Lung (tissue), 11 donors: ENCODE measurements at regions not wholly inside any gene's neighbourhood (a gene's known extent, or its start where the extent isn't known, plus 50 kb on each side); places are given as distances from the start of the nearest gene placed in this dataset.
"Not testable (repeated sequence)": the region's sequence is repeated elsewhere in the genome, so short reads cannot be mapped to it uniquely, and the experiment has no call there.

ENCODE experiments used
- ATAC-seq: fragments of 200-7000 bp; cut with Tn5 transposase; one replicate; pipeline ENCODE4 v1.9.1; 2020; ENCODE audit warnings: moderate number of reproducible peaks; ENCODE audit not compliant: insufficient read depth, low FRiP score
- DNase-seq, 3 donors: peaks; one replicate each; pipeline ENCODE4 v3.0.0-alpha.2; 2013 to 2017
- H3K27ac ChIP-seq, 2 donors: one replicate each; pipeline ENCODE4 v1.5.1; 2013; ENCODE audit warnings: mild to moderate bottlenecking in 2 of 2, moderate library complexity in 2 of 2, control low read depth in 1 of 2, inconsistent platforms in 1 of 2, low read depth in 1 of 2, low read length in 1 of 2
- H3K27me3 ChIP-seq, 3 donors: one replicate each; pipeline ENCODE4 v1.5.1; 2013; ENCODE audit warnings: low read length in 2 of 3; ENCODE audit not compliant: control insufficient read depth in 3 of 3, insufficient read depth in 3 of 3
- H3K36me3 ChIP-seq, 4 donors: one replicate each; pipeline ENCODE4 v1.5.1; 2013; ENCODE audit warnings: low read length in 4 of 4, mild to moderate bottlenecking in 1 of 4, moderate library complexity in 1 of 4; ENCODE audit not compliant: control insufficient read depth in 4 of 4, insufficient read depth in 4 of 4
- H3K4me1 ChIP-seq, 5 donors: one replicate each; pipeline ENCODE4 v1.5.1; 2013; ENCODE audit warnings: low read length in 5 of 5, mild to moderate bottlenecking in 2 of 5, moderate library complexity in 1 of 5; ENCODE audit not compliant: control insufficient read depth in 5 of 5, insufficient read depth in 5 of 5
- H3K4me3 ChIP-seq: one replicate; pipeline ENCODE4 v1.5.1; 2013; ENCODE audit warnings: mild to moderate bottlenecking, control low read depth, moderate library complexity
- H3K9ac ChIP-seq, 2 donors: one replicate each; pipeline ENCODE4 v1.5.1; 2013; ENCODE audit warnings: low read length in 2 of 2, control low read depth in 1 of 2; ENCODE audit not compliant: insufficient read depth in 1 of 2
- H3K9me3 ChIP-seq, 4 donors: one replicate each; pipeline ENCODE4 v1.5.1; 2013; ENCODE audit warnings: low read length in 3 of 4, mild to moderate bottlenecking in 1 of 4, moderate library complexity in 1 of 4; ENCODE audit not compliant: control insufficient read depth in 4 of 4, insufficient read depth in 3 of 4
- WGBS, 2 donors: extraction: QIAGEN DNeasy Blood & Tissue Kit; methylation state at CpG; one replicate each; pipeline ENCODE4 v1.1.7; 2013; 5-methylcytosine and 5-hydroxymethylcytosine counted together
- TF ChIP-seq, protein P1 (sequence below): IDR thresholded peaks from 2 replicates; pipeline ENCODE4 v1.5.1; 2012; ENCODE audit warnings: mild to moderate bottlenecking; ENCODE audit errors: control extremely low read depth, extremely low read depth
- donor health status: control.
- donor health status: control.
- donor health status: Bipolar disorder and iron deficiency.
- donor health status: healthy.
- donor health status: DM: yes; HTN: yes; CAD: no.

DNA sequence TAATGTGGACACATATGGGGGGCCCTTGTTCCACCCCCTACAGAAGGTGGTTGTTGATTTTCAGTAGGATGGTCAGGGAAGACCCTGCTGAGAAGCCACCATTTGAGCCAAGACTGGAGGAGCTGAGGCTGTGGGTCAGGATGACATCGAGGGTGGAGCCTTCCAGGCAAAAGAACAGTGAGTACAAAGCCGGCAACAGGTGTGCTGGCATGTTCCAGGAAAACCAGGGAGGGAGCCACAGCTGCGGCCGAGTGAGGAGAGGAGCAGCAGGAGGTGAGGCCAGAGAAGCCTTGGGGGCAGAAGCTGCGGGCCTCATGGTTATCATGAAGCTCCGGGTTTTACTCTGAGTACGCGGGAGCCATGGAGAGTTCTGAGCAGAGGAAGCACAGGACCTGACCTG is 126.9 kb upstream of the SULF2 start:
- H3K4me1 ChIP-seq, H3K9ac ChIP-seq, ATAC-seq, H3K36me3 ChIP-seq, H3K9me3 ChIP-seq, H3K27me3 ChIP-seq, DNase-seq, H3K27ac ChIP-seq, H3K4me3 ChIP-seq: not testable (repeated sequence)
- 78 to 81% methylated on average over 8 of the region's 8 CpGs for WGBS, 2 donors

DNA sequence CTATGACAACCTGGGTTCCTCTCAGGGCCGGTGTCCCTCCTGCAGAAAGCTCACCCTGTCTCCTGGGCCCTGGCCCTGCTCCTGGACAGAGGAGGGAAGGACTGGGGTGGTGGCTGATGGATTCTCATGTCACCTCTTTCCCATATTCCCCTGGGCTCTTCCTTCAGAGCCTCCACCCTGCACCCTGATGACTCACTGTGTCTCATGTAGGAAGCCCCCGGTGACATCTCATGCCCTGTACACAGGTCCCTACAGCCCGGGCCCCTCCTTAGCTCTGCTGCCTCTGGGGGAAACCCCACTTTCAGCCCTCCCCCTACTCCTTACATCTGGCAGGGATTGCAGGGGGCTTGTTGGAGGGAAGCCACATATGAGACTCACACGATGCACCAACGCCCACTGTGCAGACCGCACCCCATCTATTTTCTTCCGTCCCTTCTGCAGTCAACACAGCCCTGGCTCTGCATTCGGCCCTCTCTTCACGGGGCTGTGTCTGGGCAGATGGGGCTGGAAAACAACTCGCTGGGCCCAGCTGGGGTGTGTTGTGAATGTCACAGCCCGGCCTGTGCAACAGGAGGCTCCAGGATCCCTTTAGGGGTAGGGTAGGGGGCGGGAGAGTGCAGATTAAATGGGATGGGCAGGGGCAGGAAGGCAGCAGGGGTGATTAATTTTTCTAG is 124.6 kb upstream of the SULF2 start:
- H3K36me3 ChIP-seq, H3K9me3 ChIP-seq, H3K4me3 ChIP-seq, H3K4me1 ChIP-seq, ATAC-seq, DNase-seq, H3K9ac ChIP-seq, H3K27ac ChIP-seq: not testable (repeated sequence)
- peaks cover 0 to 15% (median 14%) of the 10 kb centered on the region in 3 donors for H3K27me3 ChIP-seq
- WGBS, 2 donors = 78 to 82% methylated on average over 12 of the region's 12 CpGs

DNA sequence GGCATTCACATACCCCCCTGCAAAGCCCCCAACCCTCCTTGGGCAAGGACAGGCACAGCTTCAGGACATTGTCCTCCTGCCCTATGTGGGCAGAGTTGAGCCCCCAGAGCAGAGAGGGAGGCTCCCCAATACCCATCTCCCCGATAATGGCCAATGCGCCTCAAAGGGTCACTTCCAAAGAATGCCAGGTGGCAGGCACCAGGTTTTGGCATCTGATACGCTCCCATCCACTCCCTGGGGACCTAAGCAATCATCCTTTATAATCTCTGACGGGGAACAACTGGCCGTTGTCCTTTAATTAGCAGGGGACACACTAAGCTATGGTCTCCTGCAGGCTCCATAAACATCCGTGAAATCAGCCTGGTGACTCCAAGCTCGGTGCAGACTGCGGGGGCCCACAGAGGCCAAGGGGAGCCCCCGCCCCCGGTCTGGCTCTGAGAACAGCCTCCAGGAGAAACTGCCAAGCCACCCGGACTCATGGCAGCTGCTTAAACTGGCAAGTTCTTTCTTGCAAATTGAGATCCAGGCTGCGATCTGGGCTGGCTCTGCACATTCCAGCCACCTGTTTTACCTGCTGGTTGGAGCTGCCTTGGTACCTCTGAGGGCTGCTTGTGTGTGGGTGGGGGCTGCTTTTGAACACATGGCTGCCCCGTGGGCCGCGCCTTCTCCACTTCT is 123.2 kb upstream of the SULF2 start:
- H3K9ac ChIP-seq, H3K36me3 ChIP-seq, H3K27ac ChIP-seq, ATAC-seq, DNase-seq, H3K4me3 ChIP-seq, H3K9me3 ChIP-seq, H3K4me1 ChIP-seq: not testable (repeated sequence)
- 69% methylated on average over 15 of the region's 15 CpGs for WGBS, 2 donors
- H3K27me3 ChIP-seq = peaks cover 0 to 15% (median 14%) of the 10 kb centered on the region in 3 donors

DNA sequence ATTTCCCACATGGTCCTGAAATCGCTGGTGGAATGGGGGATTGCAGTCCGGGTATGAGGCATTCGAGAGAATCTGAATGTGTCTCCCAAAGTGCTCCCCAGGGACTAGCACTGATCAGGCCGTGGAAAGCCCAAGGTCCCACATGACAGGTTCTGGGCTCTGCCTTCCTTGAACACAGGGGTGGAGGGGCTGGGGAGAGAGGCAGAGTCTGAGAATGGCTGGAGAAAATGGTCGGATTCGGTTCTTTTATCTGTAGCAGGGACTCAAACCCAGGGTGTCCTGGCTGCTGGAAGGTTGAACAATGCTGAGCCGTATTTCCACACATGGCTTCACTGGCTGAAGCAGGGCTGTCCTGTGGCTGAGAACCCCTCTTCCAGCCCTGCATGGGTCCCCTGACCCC is 122.7 kb upstream of the SULF2 start:
- not testable (repeated sequence) for ATAC-seq, H3K36me3 ChIP-seq

DNA sequence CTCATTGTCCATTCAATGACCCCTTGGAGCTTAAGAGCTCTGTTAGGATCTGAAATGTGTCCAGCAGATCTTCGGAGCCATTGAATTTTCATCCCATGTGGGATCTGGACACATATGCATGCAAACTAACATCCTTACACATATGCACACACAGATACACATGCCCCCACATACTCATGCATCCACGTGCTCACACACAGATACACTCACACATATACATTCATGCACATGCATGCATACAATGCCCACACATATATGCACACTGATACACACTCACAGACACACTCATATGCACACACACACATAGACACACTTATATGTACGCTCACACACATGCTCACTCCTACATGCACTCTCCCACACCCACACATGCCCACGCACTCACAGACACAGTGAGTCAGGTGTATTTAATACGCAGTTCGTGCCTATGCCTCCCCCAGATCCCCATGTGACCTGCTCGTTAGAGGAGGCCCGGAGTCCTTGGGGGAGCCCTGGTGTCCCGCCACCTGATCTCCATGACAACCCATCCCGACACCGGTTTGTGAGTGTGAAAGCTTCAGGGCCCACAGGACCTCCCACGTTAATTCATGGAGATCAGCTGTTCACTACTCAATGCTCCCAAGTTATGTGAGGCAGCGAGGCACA is 121.9 kb upstream of the SULF2 start:
- ATAC-seq = no peak
- Histone ChIP-seq H3K27me3 (peaks cover 0 to 15% (median 11%) of the 10 kb centered on the region in 3 donors), H3K4me1 (no peaks in the 10 kb centered on the region), H3K9ac (no peak overlapping the region), H3K36me3 (no peaks in the 10 kb centered on the region), H3K27ac (no peak overlapping the region), H3K9me3 (no peaks in the 10 kb centered on the region), H3K4me3 (no peak overlapping the region)
- TF ChIP-seq, protein P1, sequence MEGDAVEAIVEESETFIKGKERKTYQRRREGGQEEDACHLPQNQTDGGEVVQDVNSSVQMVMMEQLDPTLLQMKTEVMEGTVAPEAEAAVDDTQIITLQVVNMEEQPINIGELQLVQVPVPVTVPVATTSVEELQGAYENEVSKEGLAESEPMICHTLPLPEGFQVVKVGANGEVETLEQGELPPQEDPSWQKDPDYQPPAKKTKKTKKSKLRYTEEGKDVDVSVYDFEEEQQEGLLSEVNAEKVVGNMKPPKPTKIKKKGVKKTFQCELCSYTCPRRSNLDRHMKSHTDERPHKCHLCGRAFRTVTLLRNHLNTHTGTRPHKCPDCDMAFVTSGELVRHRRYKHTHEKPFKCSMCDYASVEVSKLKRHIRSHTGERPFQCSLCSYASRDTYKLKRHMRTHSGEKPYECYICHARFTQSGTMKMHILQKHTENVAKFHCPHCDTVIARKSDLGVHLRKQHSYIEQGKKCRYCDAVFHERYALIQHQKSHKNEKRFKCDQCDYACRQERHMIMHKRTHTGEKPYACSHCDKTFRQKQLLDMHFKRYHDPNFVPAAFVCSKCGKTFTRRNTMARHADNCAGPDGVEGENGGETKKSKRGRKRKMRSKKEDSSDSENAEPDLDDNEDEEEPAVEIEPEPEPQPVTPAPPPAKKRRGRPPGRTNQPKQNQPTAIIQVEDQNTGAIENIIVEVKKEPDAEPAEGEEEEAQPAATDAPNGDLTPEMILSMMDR = no peak
- no peak for DNase-seq
- WGBS, 2 donors = 78 to 84% methylated on average over 13 of the region's 13 CpGs

More for the DNA sequence above, 122.7 kb upstream of the SULF2 start:
- not testable (repeated sequence) for H3K9ac ChIP-seq, DNase-seq, H3K27ac ChIP-seq, H3K9me3 ChIP-seq, H3K4me1 ChIP-seq, H3K4me3 ChIP-seq
- H3K27me3 ChIP-seq = peaks cover 0 to 15% (median 14%) of the 10 kb centered on the region in 3 donors
- WGBS, 2 donors = 69 to 84% methylated on average over 7 of the region's 7 CpGs
